Neural cell (in vitro differentiated cells): ENCODE measurements at regions not wholly inside any gene's neighbourhood (a gene's known extent, or its start where the extent isn't known, plus 50 kb on each side); places are given as distances from the start of the nearest gene placed in this dataset.

ENCODE experiments used
- H2AFZ ChIP-seq: fragments of 200-600, 300-800 bp; sonication (generic), shearing (Covaris generic); 2 replicates; pipeline ENCODE4 v1.6.0; 2014; ENCODE audit warnings: low read depth, mild to moderate bottlenecking, antibody characterized with exemption, low read length, moderate library complexity
- H3F3A ChIP-seq: fragments of 200-600 bp; shearing (Covaris generic); 2 replicates; pipeline ENCODE4 v1.6.1; 2016; ENCODE audit warnings: mild to moderate bottlenecking, moderate library complexity, mixed read lengths, antibody characterized with exemption, low read length; ENCODE audit not compliant: insufficient read depth, poor library complexity, severe bottlenecking
- H3K27ac ChIP-seq: fragments of 200-600, 300-800 bp; sonication (generic), shearing (Covaris generic); 2 replicates; pipeline ENCODE4 v1.5.1; 2014; ENCODE audit warnings: mild to moderate bottlenecking, low read length, moderate library complexity
- H3K27me3 ChIP-seq: fragments of 300-800, 200-600 bp; sonication (generic), shearing (Covaris generic); 2 replicates; pipeline ENCODE4 v1.6.0; 2014; ENCODE audit warnings: mild to moderate bottlenecking, low read depth, low read length, moderate library complexity; ENCODE audit not compliant: insufficient read depth
- H3K36me3 ChIP-seq: fragments of 300-800, 200-600 bp; sonication (generic), shearing (Covaris generic); 2 replicates; pipeline ENCODE4 v1.5.1; 2014; ENCODE audit warnings: mild to moderate bottlenecking, antibody characterized with exemption, low read length, moderate library complexity; ENCODE audit not compliant: insufficient read depth
- H3K4me2 ChIP-seq: fragments of 300-800, 200-600 bp; sonication (generic), shearing (Covaris generic); 2 replicates; pipeline ENCODE4 v1.6.0; 2014; ENCODE audit warnings: mild to moderate bottlenecking, low read length
- H3K4me3 ChIP-seq: fragments of 300-800, 200-600 bp; sonication (generic), shearing (Covaris generic); 2 replicates; pipeline ENCODE4 v1.5.1; 2014; ENCODE audit warnings: mild to moderate bottlenecking, low read length, moderate library complexity
- H3K79me2 ChIP-seq: fragments of 200-600 bp; shearing (Covaris generic); replicated peaks from 2 replicates; pipeline ENCODE4 v1.6.0; 2014; ENCODE audit warnings: mild to moderate bottlenecking, low read length, moderate library complexity; ENCODE audit not compliant: insufficient read depth
- H3K9ac ChIP-seq: fragments of 300-800, 200-600 bp; sonication (generic), shearing (Covaris generic); 2 replicates; pipeline ENCODE4 v1.6.1; 2016; ENCODE audit warnings: mild to moderate bottlenecking, low read length, mixed read lengths
- H3K9me2 ChIP-seq: fragments of 200-600 bp; shearing (Covaris generic); 2 replicates; pipeline ENCODE4 v1.6.1; 2016; ENCODE audit warnings: mild to moderate bottlenecking, low read length, mixed read lengths; ENCODE audit not compliant: insufficient read depth
- H3K9me3 ChIP-seq: fragments of 200-600, 300-800 bp; sonication (generic), shearing (Covaris generic); 2 replicates; pipeline ENCODE4 v1.6.1; 2016; ENCODE audit warnings: mild to moderate bottlenecking, mixed run types, low read length, moderate library complexity, mixed read lengths
- H4K20me1 ChIP-seq: fragments of 200-600 bp; shearing (Covaris generic); 2 replicates; pipeline ENCODE4 v1.6.1; 2016; ENCODE audit warnings: mild to moderate bottlenecking, mixed run types; ENCODE audit not compliant: insufficient read depth
- EP300 ChIP-seq: fragments of 450-650 bp; conservative IDR thresholded peaks from 2 replicates; pipeline ENCODE4 v1.6.1; 2014; ENCODE audit warnings: antibody characterized with exemption, mild to moderate bottlenecking, moderate library complexity; ENCODE audit not compliant: poor library complexity, severe bottlenecking
- EZH2 ChIP-seq: fragments of 200-600, 300-800 bp; shearing (Covaris generic), sonication (generic); IDR thresholded peaks from 2 replicates; pipeline ENCODE4 v1.6.1; 2014; ENCODE audit warnings: antibody characterized with exemption, low read length, borderline replicate concordance, mild to moderate bottlenecking; ENCODE audit not compliant: insufficient read depth, poor library complexity, severe bottlenecking
- MXI1 ChIP-seq: fragments of 450-650 bp; conservative IDR thresholded peaks from 2 replicates; pipeline ENCODE4 v1.6.1; 2014; ENCODE audit warnings: antibody characterized with exemption, mild to moderate bottlenecking; ENCODE audit not compliant: poor library complexity, severe bottlenecking
- POLR2AphosphoS5 ChIP-seq: IDR thresholded peaks from 2 replicates; pipeline ENCODE4 v1.6.1; 2012
- RAD21 ChIP-seq: fragments of 450-650 bp; conservative IDR thresholded peaks from 2 replicates; pipeline ENCODE4 v1.6.1; 2014; ENCODE audit warnings: antibody characterized with exemption, mild to moderate bottlenecking, moderate library complexity
- SMC3 ChIP-seq: fragments of 450-650 bp; conservative IDR thresholded peaks from 2 replicates; pipeline ENCODE4 v1.6.1; 2014; ENCODE audit warnings: antibody characterized with exemption, mild to moderate bottlenecking, moderate library complexity; ENCODE audit not compliant: poor library complexity
- TAF1 ChIP-seq: IDR thresholded peaks from 2 replicates; pipeline ENCODE4 v1.6.1; 2012; ENCODE audit warnings: low read depth
- TF ChIP-seq, protein P1 (sequence below): IDR thresholded peaks from 2 replicates; pipeline ENCODE4 v1.6.1; 2012; ENCODE audit warnings: borderline replicate concordance
- TF ChIP-seq, protein P2 (sequence below): fragments of 450-650 bp; IDR thresholded peaks from 2 replicates; pipeline ENCODE4 v1.5.1; 2014; ENCODE audit warnings: antibody characterized with exemption, mild to moderate bottlenecking, moderate library complexity; ENCODE audit not compliant: poor library complexity, severe bottlenecking

DNA sequence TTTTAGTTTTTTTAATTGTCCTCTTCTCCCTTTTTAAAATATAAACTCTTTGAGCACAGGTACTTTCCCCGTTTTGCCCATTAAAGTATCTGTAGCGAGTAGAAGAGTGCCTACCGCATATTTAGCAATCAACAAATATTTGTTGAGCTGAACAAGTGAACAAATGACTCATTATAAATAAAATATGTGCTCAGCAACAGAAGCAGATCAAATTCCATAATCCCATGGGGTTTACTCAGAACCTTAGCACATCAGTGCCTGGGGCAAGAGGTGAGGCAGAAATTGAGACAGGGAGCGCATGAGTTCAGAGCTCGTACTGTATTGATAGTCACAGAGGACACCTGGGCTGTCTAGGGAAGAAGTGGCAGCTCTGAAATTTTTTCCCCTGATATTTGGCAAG lies 161.0 kb downstream of the SEM1 start:
- Histone ChIP-seq H3K27me3 (no peaks in the 10 kb centered on the region), H3K4me3 (no peak overlapping the region), H3K27ac (no peak overlapping the region), H4K20me1 (no peaks in the 10 kb centered on the region), H3K9me3 (no peaks in the 10 kb centered on the region), H2AFZ (no peak overlapping the region), H3F3A (no peaks in the 10 kb centered on the region), H3K4me2 (no peak overlapping the region), H3K9me2 (no peaks in the 10 kb centered on the region), H3K9ac (no peak overlapping the region), H3K36me3 (no peaks in the 10 kb centered on the region), H3K79me2 (no peaks in the 10 kb centered on the region)
- TF ChIP-seq, protein P1, sequence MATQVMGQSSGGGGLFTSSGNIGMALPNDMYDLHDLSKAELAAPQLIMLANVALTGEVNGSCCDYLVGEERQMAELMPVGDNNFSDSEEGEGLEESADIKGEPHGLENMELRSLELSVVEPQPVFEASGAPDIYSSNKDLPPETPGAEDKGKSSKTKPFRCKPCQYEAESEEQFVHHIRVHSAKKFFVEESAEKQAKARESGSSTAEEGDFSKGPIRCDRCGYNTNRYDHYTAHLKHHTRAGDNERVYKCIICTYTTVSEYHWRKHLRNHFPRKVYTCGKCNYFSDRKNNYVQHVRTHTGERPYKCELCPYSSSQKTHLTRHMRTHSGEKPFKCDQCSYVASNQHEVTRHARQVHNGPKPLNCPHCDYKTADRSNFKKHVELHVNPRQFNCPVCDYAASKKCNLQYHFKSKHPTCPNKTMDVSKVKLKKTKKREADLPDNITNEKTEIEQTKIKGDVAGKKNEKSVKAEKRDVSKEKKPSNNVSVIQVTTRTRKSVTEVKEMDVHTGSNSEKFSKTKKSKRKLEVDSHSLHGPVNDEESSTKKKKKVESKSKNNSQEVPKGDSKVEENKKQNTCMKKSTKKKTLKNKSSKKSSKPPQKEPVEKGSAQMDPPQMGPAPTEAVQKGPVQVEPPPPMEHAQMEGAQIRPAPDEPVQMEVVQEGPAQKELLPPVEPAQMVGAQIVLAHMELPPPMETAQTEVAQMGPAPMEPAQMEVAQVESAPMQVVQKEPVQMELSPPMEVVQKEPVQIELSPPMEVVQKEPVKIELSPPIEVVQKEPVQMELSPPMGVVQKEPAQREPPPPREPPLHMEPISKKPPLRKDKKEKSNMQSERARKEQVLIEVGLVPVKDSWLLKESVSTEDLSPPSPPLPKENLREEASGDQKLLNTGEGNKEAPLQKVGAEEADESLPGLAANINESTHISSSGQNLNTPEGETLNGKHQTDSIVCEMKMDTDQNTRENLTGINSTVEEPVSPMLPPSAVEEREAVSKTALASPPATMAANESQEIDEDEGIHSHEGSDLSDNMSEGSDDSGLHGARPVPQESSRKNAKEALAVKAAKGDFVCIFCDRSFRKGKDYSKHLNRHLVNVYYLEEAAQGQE: no peak
- TF ChIP-seq EZH2 (no peak), SMC3 (no peak), MXI1 (no peak), EP300 (no peak), TAF1 (no peak), POLR2AphosphoS5 (no peak), RAD21 (no peak)
- TF ChIP-seq, protein P2, sequence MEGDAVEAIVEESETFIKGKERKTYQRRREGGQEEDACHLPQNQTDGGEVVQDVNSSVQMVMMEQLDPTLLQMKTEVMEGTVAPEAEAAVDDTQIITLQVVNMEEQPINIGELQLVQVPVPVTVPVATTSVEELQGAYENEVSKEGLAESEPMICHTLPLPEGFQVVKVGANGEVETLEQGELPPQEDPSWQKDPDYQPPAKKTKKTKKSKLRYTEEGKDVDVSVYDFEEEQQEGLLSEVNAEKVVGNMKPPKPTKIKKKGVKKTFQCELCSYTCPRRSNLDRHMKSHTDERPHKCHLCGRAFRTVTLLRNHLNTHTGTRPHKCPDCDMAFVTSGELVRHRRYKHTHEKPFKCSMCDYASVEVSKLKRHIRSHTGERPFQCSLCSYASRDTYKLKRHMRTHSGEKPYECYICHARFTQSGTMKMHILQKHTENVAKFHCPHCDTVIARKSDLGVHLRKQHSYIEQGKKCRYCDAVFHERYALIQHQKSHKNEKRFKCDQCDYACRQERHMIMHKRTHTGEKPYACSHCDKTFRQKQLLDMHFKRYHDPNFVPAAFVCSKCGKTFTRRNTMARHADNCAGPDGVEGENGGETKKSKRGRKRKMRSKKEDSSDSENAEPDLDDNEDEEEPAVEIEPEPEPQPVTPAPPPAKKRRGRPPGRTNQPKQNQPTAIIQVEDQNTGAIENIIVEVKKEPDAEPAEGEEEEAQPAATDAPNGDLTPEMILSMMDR: no peak

DNA sequence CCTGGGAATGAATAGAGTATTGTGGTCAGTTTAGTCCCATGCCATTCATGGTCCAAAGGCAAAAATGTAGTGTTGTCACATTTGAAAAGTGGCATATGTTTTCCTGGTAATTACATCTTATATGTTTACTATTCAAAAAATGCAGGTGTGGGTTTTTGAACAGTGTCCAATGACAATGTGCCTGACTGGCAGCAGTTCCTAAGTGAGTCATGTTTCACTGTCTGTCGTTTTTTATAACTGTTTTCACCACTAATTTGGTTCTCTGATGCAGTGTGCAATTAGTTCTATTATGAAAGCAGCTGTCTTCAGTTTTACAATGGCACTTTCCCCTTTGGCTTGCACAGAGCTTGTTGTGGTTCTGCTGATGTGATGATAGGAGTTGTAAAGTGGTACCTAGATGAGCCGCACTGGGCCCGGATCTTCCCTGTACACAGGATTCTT lies 162.3 kb downstream of the SEM1 start:
- no peaks in the 10 kb centered on the region for H3K27me3 ChIP-seq
- H3K79me2 ChIP-seq: no peaks in the 10 kb centered on the region
- no peaks in the 10 kb centered on the region for H3K36me3 ChIP-seq
- no peak overlapping the region for H2AFZ ChIP-seq
- no peaks in the 10 kb centered on the region for H3K9me2 ChIP-seq
- H3K4me3 ChIP-seq: no peak overlapping the region
- no peaks in the 10 kb centered on the region for H4K20me1 ChIP-seq
- H3K4me2 ChIP-seq: no peak overlapping the region
- TF ChIP-seq EZH2: no peak
- no peak for TF ChIP-seq EP300
- TF ChIP-seq, protein P1: no peak
- TF ChIP-seq SMC3: no peak
- TF ChIP-seq MXI1: no peak
- TF ChIP-seq, protein P2: no peak
- TF ChIP-seq RAD21: no peak
- TF ChIP-seq TAF1: no peak
- TF ChIP-seq POLR2AphosphoS5: no peak
- no peaks in the 10 kb centered on the region for H3F3A ChIP-seq
- no peaks in the 10 kb centered on the region for H3K9me3 ChIP-seq
- no peak overlapping the region for H3K9ac ChIP-seq
- H3K27ac ChIP-seq: no peak overlapping the region
